ENCODE measurements at regions not wholly inside any gene's neighbourhood (a gene's known extent, or its start where the extent isn't known, plus 50 kb on each side); places are given as distances from the start of the nearest gene placed in this dataset.

GRCh38 chr14:86897704-86898513 lies 1095.1 kb downstream of the GALC start:
- TF ChIP-seq CTCF (IDR thresholded peaks at IDR 0.05), result no peak
- H3K4me1 ChIP-seq, result no peaks in the 10 kb centered on the region
- H3K9ac ChIP-seq (ENCODE audit: low read depth in 2 of 2, low read length in 2 of 2), result no peak overlapping the region
- intact Hi-C loops (cut with DNase I), result no loop called here
- no peaks in the 10 kb centered on the region for H3K9me3 ChIP-seq
- H3K27ac ChIP-seq, result no peak overlapping the region
- no peaks in the 10 kb centered on the region for H3K36me3 ChIP-seq
- no peak for DNase-seq
- no peaks in the 10 kb centered on the region for H3K27me3 ChIP-seq
- no peak overlapping the region for H3K4me3 ChIP-seq

GRCh38 chr14:86897224-86897623 lies 1095.8 kb downstream of the GALC start:
- DNase-seq, result no peak

GRCh38 chr14:86896701-86897100 lies 1096.3 kb downstream of the GALC start:
- Histone ChIP-seq H3K27ac (no peak overlapping the region), H3K27me3 (no peaks in the 10 kb centered on the region), H3K9me3 (no peaks in the 10 kb centered on the region), H3K4me1 (no peaks in the 10 kb centered on the region), H3K9ac (ENCODE audit: low read depth in 2 of 2, low read length in 2 of 2) (no peak overlapping the region), H3K4me3 (no peak overlapping the region), H3K36me3 (no peaks in the 10 kb centered on the region)
- intact Hi-C loops (cut with DNase I), result no loop called here
- no peak for DNase-seq
- no peak for TF ChIP-seq CTCF (IDR thresholded peaks at IDR 0.05)

More at GRCh38 chr14:86897224-86897623, 1095.8 kb downstream of the GALC start:
- H3K9me3 ChIP-seq, result no peaks in the 10 kb centered on the region
- no peak for TF ChIP-seq CTCF (IDR thresholded peaks at IDR 0.05)
- H3K36me3 ChIP-seq, result no peaks in the 10 kb centered on the region
- H3K27ac ChIP-seq, result no peak overlapping the region
- no peak overlapping the region for H3K4me3 ChIP-seq
- intact Hi-C loops (cut with DNase I), result no loop called here
- H3K9ac ChIP-seq (ENCODE audit: low read depth in 2 of 2, low read length in 2 of 2), result no peak overlapping the region
- no peaks in the 10 kb centered on the region for H3K4me1 ChIP-seq
- no peaks in the 10 kb centered on the region for H3K27me3 ChIP-seq

GRCh38 chr14:86892152-86892956 lies 1100.6 kb downstream of the GALC start:
- H3K9ac ChIP-seq (ENCODE audit: low read depth in 2 of 2, low read length in 2 of 2), result no peak overlapping the region

GRCh38 chr14:86885280-86885679 lies 1107.7 kb downstream of the GALC start:
- no peaks in the 10 kb centered on the region for H3K27me3 ChIP-seq
- intact Hi-C loops (cut with DNase I), result no loop called here
- H3K36me3 ChIP-seq, result no peaks in the 10 kb centered on the region
- no peak overlapping the region for H3K27ac ChIP-seq
- TF ChIP-seq CTCF (IDR thresholded peaks at IDR 0.05), result no peak
- H3K9ac ChIP-seq (ENCODE audit: low read depth in 2 of 2, low read length in 2 of 2), result no peak overlapping the region
- no peak for DNase-seq
- H3K4me1 ChIP-seq, result no peaks in the 10 kb centered on the region
- H3K9me3 ChIP-seq, result no peaks in the 10 kb centered on the region
- H3K4me3 ChIP-seq, result no peak overlapping the region

More at GRCh38 chr14:86892152-86892956, 1100.6 kb downstream of the GALC start:
- H3K4me1 ChIP-seq, result no peaks in the 10 kb centered on the region
- DNase-seq, result no peak
- no peak overlapping the region for H3K27ac ChIP-seq
- intact Hi-C loops (cut with DNase I), result no loop called here
- no peaks in the 10 kb centered on the region for H3K36me3 ChIP-seq
- no peaks in the 10 kb centered on the region for H3K27me3 ChIP-seq
- H3K4me3 ChIP-seq, result no peak overlapping the region
- H3K9me3 ChIP-seq, result no peaks in the 10 kb centered on the region
- TF ChIP-seq CTCF (IDR thresholded peaks at IDR 0.05), result no peak

All from colonic mucosa (tissue), 4 donors.